H9 (cell line): ENCODE measurements at regions not wholly inside any gene's neighbourhood (a gene's known extent, or its start where the extent isn't known, plus 50 kb on each side); places are given as distances from the start of the nearest gene placed in this dataset.
A peak's percentile ranks its signal among the peaks of the same experiment; 100 is the strongest.

ENCODE experiments used
- DNase-seq: peaks from one replicate; pipeline ENCODE4 v3.0.0-alpha.2; 2017
- H2AFZ ChIP-seq: one replicate; pipeline ENCODE4 v1.6.1; 2013; ENCODE audit warnings: mild to moderate bottlenecking, low read length, control low read depth, moderate library complexity
- H2AK5ac ChIP-seq: 2 replicates; pipeline ENCODE4 v1.6.1; 2013; ENCODE audit warnings: low read length, control low read depth, mixed read lengths; ENCODE audit not compliant: insufficient read length
- H2BK120ac ChIP-seq: one replicate; pipeline ENCODE4 v1.6.1; 2013; ENCODE audit warnings: low read depth, mild to moderate bottlenecking, low read length, control low read depth, inconsistent platforms; ENCODE audit not compliant: poor library complexity, severe bottlenecking
- H2BK12ac ChIP-seq: 2 replicates; pipeline ENCODE4 v1.6.1; 2013; ENCODE audit warnings: low read length, control low read depth, mixed read lengths, low read depth; ENCODE audit not compliant: insufficient read length
- H2BK15ac ChIP-seq: 2 replicates; pipeline ENCODE4 v1.6.1; 2013; ENCODE audit warnings: low read depth, low read length, control low read depth
- H2BK20ac ChIP-seq: one replicate; pipeline ENCODE4 v1.6.1; 2013; ENCODE audit warnings: low read depth, mild to moderate bottlenecking, low read length, control low read depth, inconsistent platforms; ENCODE audit not compliant: poor library complexity, severe bottlenecking
- H2BK5ac ChIP-seq: 2 replicates; pipeline ENCODE4 v1.6.1; 2013; ENCODE audit warnings: low read length, control low read depth, mixed read lengths; ENCODE audit not compliant: insufficient read length
- H3K14ac ChIP-seq: 2 replicates; pipeline ENCODE4 v1.6.1; 2013; ENCODE audit warnings: low read length, control low read depth; ENCODE audit not compliant: insufficient read depth
- H3K18ac ChIP-seq: 2 replicates; pipeline ENCODE4 v1.6.1; 2013; ENCODE audit warnings: low read depth, mild to moderate bottlenecking, mixed read lengths, low read length, control low read depth; ENCODE audit not compliant: insufficient read length
- H3K23ac ChIP-seq: 2 replicates; pipeline ENCODE4 v1.6.1; 2013; ENCODE audit warnings: low read length, control low read depth, mixed read lengths, low read depth; ENCODE audit not compliant: insufficient read length
- H3K23me2 ChIP-seq: 2 replicates; pipeline ENCODE4 v1.6.1; 2013; ENCODE audit warnings: low read depth, mild to moderate bottlenecking, mixed read lengths, low read length, control low read depth; ENCODE audit not compliant: insufficient read length, poor library complexity, severe bottlenecking
- H3K27ac ChIP-seq: 2 replicates; pipeline ENCODE4 v1.5.1; 2013; ENCODE audit warnings: low read length, control low read depth, mixed read lengths, low read depth; ENCODE audit not compliant: insufficient read length
- H3K27me3 ChIP-seq: 2 replicates; pipeline ENCODE4 v1.6.1; 2013; ENCODE audit warnings: low read length, control low read depth, inconsistent platforms; ENCODE audit not compliant: insufficient read depth
- H3K4ac ChIP-seq: 2 replicates; pipeline ENCODE4 v1.6.1; 2013; ENCODE audit warnings: low read depth, mild to moderate bottlenecking, control low read depth, inconsistent platforms, low read length, moderate library complexity
- H3K4me1 ChIP-seq: 2 replicates; pipeline ENCODE4 v1.6.1; 2013; ENCODE audit warnings: low read length, control low read depth, inconsistent platforms; ENCODE audit not compliant: insufficient read depth
- H3K4me2 ChIP-seq: 2 replicates; pipeline ENCODE4 v1.6.1; 2013; ENCODE audit warnings: low read length, control low read depth, mixed read lengths; ENCODE audit not compliant: insufficient read length, insufficient read depth
- H3K56ac ChIP-seq: 2 replicates; pipeline ENCODE4 v1.6.1; 2013; ENCODE audit warnings: low read depth, mild to moderate bottlenecking, mixed read lengths, low read length, control low read depth; ENCODE audit not compliant: insufficient read length
- H3K79me1 ChIP-seq: 2 replicates; pipeline ENCODE4 v1.6.1; 2013; ENCODE audit warnings: low read depth, mild to moderate bottlenecking, moderate library complexity, low read length, control low read depth, inconsistent platforms; ENCODE audit not compliant: insufficient read depth, poor library complexity, severe bottlenecking
- H3K79me2 ChIP-seq: 2 replicates; pipeline ENCODE4 v1.6.1; 2013; ENCODE audit warnings: low read length, control low read depth, inconsistent platforms; ENCODE audit not compliant: insufficient read depth
- H3K9ac ChIP-seq: 2 replicates; pipeline ENCODE4 v1.6.1; 2013; ENCODE audit warnings: low read length, control low read depth, mixed read lengths; ENCODE audit not compliant: insufficient read length; ENCODE audit errors: extremely low read depth
- H3K9me3 ChIP-seq: one replicate; pipeline ENCODE4 v1.6.1; 2013; ENCODE audit warnings: low read depth, low read length, inconsistent platforms; ENCODE audit not compliant: control insufficient read depth
- H3T11ph ChIP-seq: one replicate; pipeline ENCODE4 v1.6.1; 2013; ENCODE audit warnings: mild to moderate bottlenecking, low read length, control low read depth, inconsistent platforms
- H4K20me1 ChIP-seq: one replicate; pipeline ENCODE4 v1.6.1; 2013; ENCODE audit not compliant: control insufficient read depth, insufficient read length, insufficient read depth
- H4K5ac ChIP-seq: 2 replicates; pipeline ENCODE4 v1.6.1; 2013; ENCODE audit warnings: low read depth, mild to moderate bottlenecking, mixed read lengths, low read length, control low read depth; ENCODE audit not compliant: insufficient read length
- H4K8ac ChIP-seq: replicated peaks from 2 replicates; pipeline ENCODE4 v1.6.1; 2013; ENCODE audit warnings: low read length, control low read depth, mixed read lengths, low read depth; ENCODE audit not compliant: insufficient read length
- H4K91ac ChIP-seq: 2 replicates; pipeline ENCODE4 v1.6.1; 2013; ENCODE audit warnings: low read depth, mild to moderate bottlenecking, moderate library complexity, mixed read lengths, low read length, control low read depth; ENCODE audit not compliant: insufficient read length
- H3K27ac Mint-ChIP-seq, 3 experiments: 2 replicates in 2 of 3; 3 replicates in 1 of 3; pipeline ENCODE4 v1.8.0; 2020 to 2021; ENCODE audit warnings: mixed read lengths in 3 of 3, mild to moderate bottlenecking in 1 of 3, moderate library complexity in 1 of 3
- H3K27me3 Mint-ChIP-seq: 2 replicates; pipeline ENCODE4 v1.8.0; 2021; ENCODE audit warnings: low read depth, mild to moderate bottlenecking, moderate library complexity, mixed read lengths
- H3K36me3 Mint-ChIP-seq, 3 experiments: 2 replicates in 2 of 3; 3 replicates in 1 of 3; pipeline ENCODE4 v1.8.0; 2020 to 2021; ENCODE audit warnings: low read depth in 3 of 3, mixed read lengths in 3 of 3; ENCODE audit not compliant: insufficient read depth in 1 of 3
- H3K4me1 Mint-ChIP-seq, 2 experiments: 2 replicates each; pipeline ENCODE4 v1.8.0; 2020; ENCODE audit warnings: mixed read lengths in 2 of 2
- H3K4me3 Mint-ChIP-seq, 2 experiments: 2 replicates in 1 of 2; 3 replicates in 1 of 2; pipeline ENCODE4 v1.8.0; 2020 to 2021; ENCODE audit warnings: mild to moderate bottlenecking in 2 of 2, mixed read lengths in 2 of 2, moderate library complexity in 1 of 2
- H3K9me3 Mint-ChIP-seq, 2 experiments: 2 replicates in 1 of 2; 3 replicates in 1 of 2; pipeline ENCODE4 v1.8.0; 2020; ENCODE audit warnings: mild to moderate bottlenecking in 2 of 2, mixed read lengths in 2 of 2, moderate library complexity in 1 of 2
- WGBS: extraction: QIAGEN DNeasy Blood & Tissue Kit; methylation state at CpG from one replicate; pipeline ENCODE4 v1.1.7; 2013; ENCODE audit warnings: missing lambda C conversion rate, low lambda C conversion rate, mixed read lengths; ENCODE audit not compliant: insufficient read length; ENCODE audit errors: extremely low coverage; 5-methylcytosine and 5-hydroxymethylcytosine counted together
- TF ChIP-seq, protein P1 (sequence below): fragments of 200-600 bp; sonication (generic); conservative IDR thresholded peaks from 3 replicates; pipeline ENCODE4 v1.8.0; 2021; ENCODE audit warnings: antibody characterized with exemption, mild to moderate bottlenecking

DNA sequence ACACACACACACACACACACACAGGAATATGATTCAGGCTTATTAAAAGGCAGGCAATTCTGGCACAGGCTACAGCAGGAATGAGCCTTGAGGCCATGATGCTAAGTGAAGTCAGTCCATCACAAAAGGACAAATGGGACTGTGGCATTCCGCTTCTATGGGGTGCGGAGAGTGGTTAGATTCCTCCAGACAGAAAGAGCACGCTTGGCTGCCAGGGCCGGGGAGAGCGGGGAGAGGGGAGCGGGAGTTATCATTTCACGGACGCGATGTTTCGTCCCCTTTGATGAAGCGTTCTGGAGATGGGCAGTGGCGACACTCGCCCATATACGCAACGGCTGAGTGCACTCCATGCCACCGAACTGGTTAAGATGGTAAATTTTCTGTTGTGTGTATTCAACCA lies 58.5 kb upstream of the FAM174B start:
- Mint-ChIP-seq H3K4me3 (peak overlapping the region; percentile 75 to 90), H3K36me3 (peaks cover 0 to 11% (median 2%) of the 10 kb centered on the region in 3 experiments; a peak in 3 of 7 replicates), H3K27me3 (peaks cover 12% of the 10 kb centered on the region), H3K27ac (no peak overlapping the region), H3K9me3 (peaks cover 5 to 6% of the 10 kb centered on the region in 2 experiments; a peak in 2 of 5 replicates), H3K4me1 (peaks cover 8 to 15% of the 10 kb centered on the region in 2 experiments)
- H3K18ac ChIP-seq, result peak overlapping the region; percentile 32
- H2BK15ac ChIP-seq, result no peak overlapping the region
- no peaks in the 10 kb centered on the region; the same call in 1 of the 2 replicates for H3K4me1 ChIP-seq
- H4K5ac ChIP-seq, result no peak overlapping the region
- TF ChIP-seq, protein P1, sequence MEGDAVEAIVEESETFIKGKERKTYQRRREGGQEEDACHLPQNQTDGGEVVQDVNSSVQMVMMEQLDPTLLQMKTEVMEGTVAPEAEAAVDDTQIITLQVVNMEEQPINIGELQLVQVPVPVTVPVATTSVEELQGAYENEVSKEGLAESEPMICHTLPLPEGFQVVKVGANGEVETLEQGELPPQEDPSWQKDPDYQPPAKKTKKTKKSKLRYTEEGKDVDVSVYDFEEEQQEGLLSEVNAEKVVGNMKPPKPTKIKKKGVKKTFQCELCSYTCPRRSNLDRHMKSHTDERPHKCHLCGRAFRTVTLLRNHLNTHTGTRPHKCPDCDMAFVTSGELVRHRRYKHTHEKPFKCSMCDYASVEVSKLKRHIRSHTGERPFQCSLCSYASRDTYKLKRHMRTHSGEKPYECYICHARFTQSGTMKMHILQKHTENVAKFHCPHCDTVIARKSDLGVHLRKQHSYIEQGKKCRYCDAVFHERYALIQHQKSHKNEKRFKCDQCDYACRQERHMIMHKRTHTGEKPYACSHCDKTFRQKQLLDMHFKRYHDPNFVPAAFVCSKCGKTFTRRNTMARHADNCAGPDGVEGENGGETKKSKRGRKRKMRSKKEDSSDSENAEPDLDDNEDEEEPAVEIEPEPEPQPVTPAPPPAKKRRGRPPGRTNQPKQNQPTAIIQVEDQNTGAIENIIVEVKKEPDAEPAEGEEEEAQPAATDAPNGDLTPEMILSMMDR, result no peak
- H3K9me3 ChIP-seq, result no peaks in the 10 kb centered on the region
- H3T11ph ChIP-seq, result no peak overlapping the region
- H2BK5ac ChIP-seq, result no peak overlapping the region
- H3K4ac ChIP-seq, result no peak overlapping the region
- H3K56ac ChIP-seq, result no peak overlapping the region
- peak; percentile 57 for DNase-seq
- WGBS, result no CpG with 5 or more reads among the region's 16 CpGs
- no peaks in the 10 kb centered on the region; the same call in 1 of the 2 replicates for H3K27me3 ChIP-seq
- no peak overlapping the region for H3K14ac ChIP-seq
- no peak overlapping the region for H2BK20ac ChIP-seq
- H3K9ac ChIP-seq, result peak overlapping the region; percentile 16
- H2BK12ac ChIP-seq, result no peak overlapping the region
- no peak overlapping the region for H2BK120ac ChIP-seq
- H3K23me2 ChIP-seq, result peaks cover 8% of the 10 kb centered on the region
- H2AK5ac ChIP-seq, result no peak overlapping the region
- H4K20me1 ChIP-seq, result no peaks in the 10 kb centered on the region
- H3K79me1 ChIP-seq, result no peaks in the 10 kb centered on the region
- no peak overlapping the region for H4K91ac ChIP-seq
- H3K79me2 ChIP-seq, result no peaks in the 10 kb centered on the region
- H2AFZ ChIP-seq, result no peak overlapping the region
- H4K8ac ChIP-seq, result no peak overlapping the region
- no peak overlapping the region for H3K23ac ChIP-seq
- H3K27ac ChIP-seq, result no peak overlapping the region
- H3K4me2 ChIP-seq, result peak overlapping the region; percentile 96
